BLaER1 treated with 17β-estradiol and CSF1 and Interleukin-3, amounts not matched to agents 10 nM and 100 nM (cell line): ENCODE measurements at regions not wholly inside any gene's neighbourhood (a gene's known extent, or its start where the extent isn't known, plus 50 kb on each side); places are given as distances from the start of the nearest gene placed in this dataset.
A peak's percentile ranks its signal among the peaks of the same experiment; 100 is the strongest.

Experiments used
- H3K27ac ChIP-seq, 11 experiments: shearing (Covaris generic); formaldehyde crosslinking; 2 replicates each; pipeline ENCODE4 v1.8.1; 2022
- H3K27me3 ChIP-seq, 11 experiments: shearing (Covaris generic); formaldehyde crosslinking; 2 replicates each; pipeline ENCODE4 v1.8.1; 2022
- H3K36me3 ChIP-seq, 11 experiments: shearing (Covaris generic); formaldehyde crosslinking; 2 replicates each; pipeline ENCODE4 v1.8.1; 2022
- H3K4me1 ChIP-seq, 10 experiments: shearing (Covaris generic); formaldehyde crosslinking; 2 replicates each; pipeline ENCODE4 v1.8.1; 2022
- H3K4me2 ChIP-seq, 11 experiments: shearing (Covaris generic); formaldehyde crosslinking; 2 replicates each; pipeline ENCODE4 v1.8.1; 2022
- H3K4me3 ChIP-seq, 10 experiments: shearing (Covaris generic); formaldehyde crosslinking; 2 replicates each; pipeline ENCODE4 v1.8.1; 2022
- H3K9ac ChIP-seq, 11 experiments: shearing (Covaris generic); formaldehyde crosslinking; 2 replicates each; pipeline ENCODE4 v1.8.1; 2022
- H3K9me3 ChIP-seq, 11 experiments: shearing (Covaris generic); formaldehyde crosslinking; replicated peaks in 1 of 11; 2 replicates each; pipeline ENCODE4 v1.8.1; 2022
- H4K20me1 ChIP-seq, 11 experiments: shearing (Covaris generic); formaldehyde crosslinking; 2 replicates each; pipeline ENCODE4 v1.8.1; 2022
- Cebpa-rat ChIP-seq, 11 experiments: shearing (Covaris generic); IDR thresholded peaks; 2 replicates each; pipeline ENCODE4 v1.8.1; 2022

- Histone ChIP-seq H3K36me3 (no peaks in the 10 kb centered on the region), H3K4me2 (peak overlapping the region in 7 of 11 experiments; percentile 2 to 34 (median 16); a peak in 6 of 22 replicates), H3K9ac (no peak overlapping the region), H3K27me3 (no peaks in the 10 kb centered on the region), H3K27ac (no peak overlapping the region), H3K4me1 (peaks cover 0 to 30% (median 22%) of the 10 kb centered on the region in 10 experiments; a peak in 16 of 20 replicates), H3K9me3 (peaks cover 0 to 14% (median 0%) of the 10 kb centered on the region in 11 experiments; a peak in 7 of 22 replicates), H4K20me1 (no peaks in the 10 kb centered on the region), H3K4me3 (no peak overlapping the region)
- no peak for TF ChIP-seq Cebpa-rat (IDR thresholded peaks at IDR 0.05)
These were observed 304.9 kb upstream of the ADAMTS9 start for GRCh38 chr3:64992530-64993285.

- no peak overlapping the region for H3K27ac ChIP-seq
- no peak overlapping the region for H3K9ac ChIP-seq
- no peak overlapping the region for H3K4me3 ChIP-seq
- H3K9me3 ChIP-seq, result peaks cover 0 to 15% (median 0%) of the 10 kb centered on the region in 11 experiments; a peak in 7 of 22 replicates
- no peaks in the 10 kb centered on the region for H3K36me3 ChIP-seq
- no peaks in the 10 kb centered on the region for H4K20me1 ChIP-seq
- H3K27me3 ChIP-seq, result peaks cover 0 to 29% (median 0%) of the 10 kb centered on the region in 11 experiments; a peak in 3 of 22 replicates
- H3K4me2 ChIP-seq, result peak overlapping the region in 1 of 11 experiments; percentile 36; a peak in 1 of 22 replicates
- peaks cover 0 to 7% (median 0%) of the 10 kb centered on the region in 10 experiments; a peak in 6 of 20 replicates for H3K4me1 ChIP-seq
- TF ChIP-seq Cebpa-rat (IDR thresholded peaks at IDR 0.05), result no peak
These were observed 300.4 kb upstream of the ADAMTS9 start for GRCh38 chr3:64988188-64988587.

- Histone ChIP-seq H4K20me1 (no peaks in the 10 kb centered on the region), H3K4me1 (peaks cover 0 to 7% (median 0%) of the 10 kb centered on the region in 10 experiments; a peak in 6 of 20 replicates), H3K36me3 (no peaks in the 10 kb centered on the region), H3K27ac (no peak overlapping the region), H3K9me3 (peaks cover 0 to 15% (median 0%) of the 10 kb centered on the region in 11 experiments; a peak in 7 of 22 replicates), H3K4me2 (no peak overlapping the region), H3K4me3 (no peak overlapping the region), H3K9ac (no peak overlapping the region), H3K27me3 (peaks cover 0 to 34% (median 0%) of the 10 kb centered on the region in 11 experiments; a peak in 3 of 22 replicates)
- no peak for TF ChIP-seq Cebpa-rat (IDR thresholded peaks at IDR 0.05)
These were observed 299.9 kb upstream of the ADAMTS9 start for GRCh38 chr3:64987726-64988125.

GRCh38 chr3:64985072-64985471 lies 297.3 kb upstream of the ADAMTS9 start:
- H4K20me1 ChIP-seq, result no peaks in the 10 kb centered on the region
- H3K9me3 ChIP-seq, result peaks cover 0 to 19% (median 0%) of the 10 kb centered on the region in 11 experiments; a peak in 7 of 22 replicates

GRCh38 chr3:64983583-64984359 lies 296.0 kb upstream of the ADAMTS9 start:
- Histone ChIP-seq H3K27ac (no peak overlapping the region), H3K4me2 (no peak overlapping the region), H3K9me3 (peaks cover 0 to 12% (median 0%) of the 10 kb centered on the region in 11 experiments; a peak in 7 of 22 replicates), H3K4me1 (peaks cover 0 to 3% (median 0%) of the 10 kb centered on the region in 10 experiments; a peak in 1 of 20 replicates), H3K9ac (no peak overlapping the region), H3K4me3 (no peak overlapping the region), H3K36me3 (no peaks in the 10 kb centered on the region), H3K27me3 (peaks cover 0 to 34% (median 0%) of the 10 kb centered on the region in 11 experiments; a peak in 3 of 22 replicates), H4K20me1 (no peaks in the 10 kb centered on the region)
- TF ChIP-seq Cebpa-rat (IDR thresholded peaks at IDR 0.05), result no peak

More at GRCh38 chr3:64985072-64985471, 297.3 kb upstream of the ADAMTS9 start:
- Histone ChIP-seq H3K4me2 (no peak overlapping the region), H3K4me3 (no peak overlapping the region), H3K27ac (no peak overlapping the region), H3K9ac (no peak overlapping the region), H3K27me3 (peaks cover 0 to 34% (median 0%) of the 10 kb centered on the region in 11 experiments; a peak in 3 of 22 replicates), H3K36me3 (no peaks in the 10 kb centered on the region), H3K4me1 (peaks cover 0 to 3% (median 0%) of the 10 kb centered on the region in 10 experiments; a peak in 1 of 20 replicates)
- TF ChIP-seq Cebpa-rat (IDR thresholded peaks at IDR 0.05), result no peak

- Histone ChIP-seq H3K9me3 (peaks cover 0 to 5% (median 0%) of the 10 kb centered on the region in 11 experiments; a peak in 2 of 22 replicates), H3K4me3 (no peak overlapping the region), H3K4me2 (no peak overlapping the region), H3K27ac (no peak overlapping the region), H3K27me3 (peaks cover 0 to 58% (median 0%) of the 10 kb centered on the region in 11 experiments; a peak in 7 of 22 replicates), H3K36me3 (no peaks in the 10 kb centered on the region), H4K20me1 (peaks cover 0 to 6% (median 0%) of the 10 kb centered on the region in 11 experiments; a peak in 2 of 22 replicates), H3K4me1 (peaks cover 0 to 11% (median 3%) of the 10 kb centered on the region in 10 experiments; a peak in 6 of 20 replicates), H3K9ac (no peak overlapping the region)
- TF ChIP-seq Cebpa-rat (IDR thresholded peaks at IDR 0.05), result no peak
These were observed 289.7 kb upstream of the ADAMTS9 start for GRCh38 chr3:64977308-64978100.

GRCh38 chr3:64976456-64976855 lies 288.7 kb upstream of the ADAMTS9 start:
- H3K9me3 ChIP-seq, result peaks cover 0 to 4% (median 0%) of the 10 kb centered on the region in 11 experiments; a peak in 2 of 22 replicates
- H3K4me1 ChIP-seq, result peaks cover 0 to 17% (median 4%) of the 10 kb centered on the region in 10 experiments; a peak in 6 of 20 replicates
- peaks cover 0 to 66% (median 0%) of the 10 kb centered on the region in 11 experiments; a peak in 7 of 22 replicates for H3K27me3 ChIP-seq
- no peaks in the 10 kb centered on the region for H3K36me3 ChIP-seq
- TF ChIP-seq Cebpa-rat (IDR thresholded peaks at IDR 0.05), result no peak
- no peak overlapping the region for H3K4me3 ChIP-seq
- H3K9ac ChIP-seq, result no peak overlapping the region
- H3K27ac ChIP-seq, result no peak overlapping the region
- peaks cover 0 to 6% (median 0%) of the 10 kb centered on the region in 11 experiments; a peak in 2 of 22 replicates for H4K20me1 ChIP-seq
- H3K4me2 ChIP-seq, result no peak overlapping the region

GRCh38 chr3:64975147-64975546 lies 287.3 kb upstream of the ADAMTS9 start:
- H3K36me3 ChIP-seq, result no peaks in the 10 kb centered on the region
- H3K4me1 ChIP-seq, result peaks cover 0 to 17% (median 4%) of the 10 kb centered on the region in 10 experiments; a peak in 6 of 20 replicates
- H3K27ac ChIP-seq, result no peak overlapping the region
- H3K27me3 ChIP-seq, result peaks cover 0 to 79% (median 0%) of the 10 kb centered on the region in 11 experiments; a peak in 8 of 22 replicates
- TF ChIP-seq Cebpa-rat (IDR thresholded peaks at IDR 0.05), result no peak
- H3K9me3 ChIP-seq, result no peaks in the 10 kb centered on the region
- no peak overlapping the region for H3K4me3 ChIP-seq
- H3K4me2 ChIP-seq, result no peak overlapping the region
- H3K9ac ChIP-seq, result no peak overlapping the region
- peaks cover 0 to 6% (median 0%) of the 10 kb centered on the region in 11 experiments; a peak in 2 of 22 replicates for H4K20me1 ChIP-seq
